Mesothelial cell of epicardium (in vitro differentiated cells): ENCODE measurements at regions not wholly inside any gene's neighbourhood (a gene's known extent, or its start where the extent isn't known, plus 50 kb on each side); places are given as distances from the start of the nearest gene placed in this dataset.

ENCODE experiments used
- DNase-seq, 2 experiments: peaks; one replicate each; pipeline ENCODE4 v3.0.0; 2021; ENCODE audit warnings: low spot score in 2 of 2; ENCODE audit not compliant: unreplicated experiment in 2 of 2
- H3K27ac Mint-ChIP-seq: 2 replicates; pipeline ENCODE4 v1.8.0; 2021; ENCODE audit warnings: mixed read lengths
- H3K27me3 Mint-ChIP-seq: 2 replicates; pipeline ENCODE4 v1.8.0; 2021; ENCODE audit warnings: low read depth, mixed read lengths
- H3K36me3 Mint-ChIP-seq: 2 replicates; pipeline ENCODE4 v1.8.0; 2021; ENCODE audit warnings: mixed read lengths
- H3K4me1 Mint-ChIP-seq: 2 replicates; pipeline ENCODE4 v1.8.0; 2021; ENCODE audit warnings: mixed read lengths
- H3K4me3 Mint-ChIP-seq: 2 replicates; pipeline ENCODE4 v1.8.0; 2021; ENCODE audit warnings: mild to moderate bottlenecking, moderate library complexity, mixed read lengths
- H3K9me3 Mint-ChIP-seq: 2 replicates; pipeline ENCODE4 v1.8.0; 2021; ENCODE audit warnings: mixed read lengths
- TF ChIP-seq, protein P1 (sequence below): fragments of 200-600 bp; sonication (generic); IDR thresholded peaks from one replicate; pipeline ENCODE4 v1.5.0; 2021; ENCODE audit warnings: antibody characterized with exemption; ENCODE audit not compliant: unreplicated experiment

DNA sequence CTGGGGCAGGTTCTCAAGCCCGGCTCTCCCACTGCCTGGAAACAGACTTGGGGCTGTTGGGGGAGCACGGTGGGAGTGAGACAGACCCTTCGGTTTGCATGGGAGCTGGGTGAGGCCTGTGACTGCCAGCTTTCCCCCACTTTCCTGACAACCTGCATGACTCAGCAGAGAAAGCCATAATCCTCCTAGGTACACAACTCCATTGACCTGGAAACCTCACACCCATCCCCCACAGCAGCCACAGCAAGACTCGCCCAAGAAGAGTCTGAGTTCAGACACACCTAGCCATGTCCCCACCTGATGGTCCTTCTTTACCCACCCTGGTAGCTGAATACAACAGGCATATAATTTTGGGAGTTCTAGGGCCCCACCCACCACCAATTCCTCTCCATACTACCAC, 57.6 kb upstream of the UBQLN2 start:
- no peak for DNase-seq
- H3K4me1 Mint-ChIP-seq: no peaks in the 10 kb centered on the region
- H3K27me3 Mint-ChIP-seq: no peaks in the 10 kb centered on the region
- H3K9me3 Mint-ChIP-seq: peaks cover 88% of the 10 kb centered on the region
- TF ChIP-seq, protein P1, sequence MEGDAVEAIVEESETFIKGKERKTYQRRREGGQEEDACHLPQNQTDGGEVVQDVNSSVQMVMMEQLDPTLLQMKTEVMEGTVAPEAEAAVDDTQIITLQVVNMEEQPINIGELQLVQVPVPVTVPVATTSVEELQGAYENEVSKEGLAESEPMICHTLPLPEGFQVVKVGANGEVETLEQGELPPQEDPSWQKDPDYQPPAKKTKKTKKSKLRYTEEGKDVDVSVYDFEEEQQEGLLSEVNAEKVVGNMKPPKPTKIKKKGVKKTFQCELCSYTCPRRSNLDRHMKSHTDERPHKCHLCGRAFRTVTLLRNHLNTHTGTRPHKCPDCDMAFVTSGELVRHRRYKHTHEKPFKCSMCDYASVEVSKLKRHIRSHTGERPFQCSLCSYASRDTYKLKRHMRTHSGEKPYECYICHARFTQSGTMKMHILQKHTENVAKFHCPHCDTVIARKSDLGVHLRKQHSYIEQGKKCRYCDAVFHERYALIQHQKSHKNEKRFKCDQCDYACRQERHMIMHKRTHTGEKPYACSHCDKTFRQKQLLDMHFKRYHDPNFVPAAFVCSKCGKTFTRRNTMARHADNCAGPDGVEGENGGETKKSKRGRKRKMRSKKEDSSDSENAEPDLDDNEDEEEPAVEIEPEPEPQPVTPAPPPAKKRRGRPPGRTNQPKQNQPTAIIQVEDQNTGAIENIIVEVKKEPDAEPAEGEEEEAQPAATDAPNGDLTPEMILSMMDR: no peak
- H3K27ac Mint-ChIP-seq: no peak overlapping the region
- H3K4me3 Mint-ChIP-seq: no peak overlapping the region
- peaks cover 4% of the 10 kb centered on the region for H3K36me3 Mint-ChIP-seq
